Stimulated activated naive CD8-positive, alpha-beta T cell treated with anti-CD3 and anti-CD28 coated beads, Interleukin-15, amount 100 ng/mL, for 72 hours (primary cell): ENCODE measurements at regions not wholly inside any gene's neighbourhood (a gene's known extent, or its start where the extent isn't known, plus 50 kb on each side); places are given as distances from the start of the nearest gene placed in this dataset.

Experiments used
- ATAC-seq: fragments of 150-1000 bp; cut with Tn5 transposase; 2 replicates; pipeline ENCODE4 v1.10.0; 2021; ENCODE audit warnings: mild to moderate bottlenecking, moderate library complexity
- DNase-seq, 2 donors: peaks; one replicate each; pipeline ENCODE4 v3.0.0; 2021 to 2022
- H3K27ac Mint-ChIP-seq, 2 donors: one replicate each; pipeline ENCODE4 v1.8.0; 2022; ENCODE audit warnings: mild to moderate bottlenecking in 2 of 2, mixed read lengths in 2 of 2, moderate library complexity in 2 of 2
- H3K27me3 Mint-ChIP-seq: one replicate; pipeline ENCODE4 v1.8.0; 2022; ENCODE audit warnings: mixed read lengths
- H3K4me1 Mint-ChIP-seq: one replicate; pipeline ENCODE4 v1.8.0; 2022; ENCODE audit warnings: mild to moderate bottlenecking, mixed read lengths
- H3K4me3 Mint-ChIP-seq, 2 donors: one replicate each; pipeline ENCODE4 v1.8.0; 2022; ENCODE audit warnings: mild to moderate bottlenecking in 2 of 2, mixed read lengths in 2 of 2, moderate library complexity in 1 of 2
- H3K9me3 Mint-ChIP-seq, 2 donors: one replicate each; pipeline ENCODE4 v1.8.0; 2022; ENCODE audit warnings: mixed read lengths in 2 of 2

GRCh38 chr12:83841620-83842019 lies 1071.0 kb downstream of the SLC6A15 start:
- no peaks in the 10 kb centered on the region for H3K4me1 Mint-ChIP-seq
- ATAC-seq: no peak
- no peaks in the 10 kb centered on the region for H3K27me3 Mint-ChIP-seq
- no peak overlapping the region for H3K27ac Mint-ChIP-seq
- no peaks in the 10 kb centered on the region for H3K9me3 Mint-ChIP-seq
- H3K4me3 Mint-ChIP-seq: no peak overlapping the region
- DNase-seq: no peak

GRCh38 chr12:83827860-83828259 lies 1084.7 kb downstream of the SLC6A15 start:
- ATAC-seq: no peak
- no peaks in the 10 kb centered on the region for H3K27me3 Mint-ChIP-seq
- no peaks in the 10 kb centered on the region for H3K4me1 Mint-ChIP-seq
- DNase-seq: no peak
- H3K9me3 Mint-ChIP-seq: no peaks in the 10 kb centered on the region
- H3K4me3 Mint-ChIP-seq: no peak overlapping the region
- H3K27ac Mint-ChIP-seq: no peak overlapping the region

GRCh38 chr12:83827193-83827592 lies 1085.4 kb downstream of the SLC6A15 start:
- H3K4me3 Mint-ChIP-seq: no peak overlapping the region
- no peaks in the 10 kb centered on the region for H3K4me1 Mint-ChIP-seq
- no peak for DNase-seq
- no peak overlapping the region for H3K27ac Mint-ChIP-seq
- no peaks in the 10 kb centered on the region for H3K27me3 Mint-ChIP-seq
- ATAC-seq: no peak
- no peaks in the 10 kb centered on the region for H3K9me3 Mint-ChIP-seq

- H3K27ac Mint-ChIP-seq: no peak overlapping the region
Measured at GRCh38 chr12:83826112-83826511, 1086.5 kb downstream of the SLC6A15 start.

GRCh38 chr12:83823386-83824045 lies 1089.1 kb downstream of the SLC6A15 start:
- H3K27me3 Mint-ChIP-seq: no peaks in the 10 kb centered on the region
- ATAC-seq: peak; percentile 43
- DNase-seq: peak in 1 of 2 donors; percentile 23
- no peak overlapping the region for H3K4me3 Mint-ChIP-seq
- H3K4me1 Mint-ChIP-seq: no peaks in the 10 kb centered on the region
- no peaks in the 10 kb centered on the region for H3K9me3 Mint-ChIP-seq
- H3K27ac Mint-ChIP-seq: no peak overlapping the region

More at GRCh38 chr12:83826112-83826511, 1086.5 kb downstream of the SLC6A15 start:
- H3K4me1 Mint-ChIP-seq: no peaks in the 10 kb centered on the region
- H3K4me3 Mint-ChIP-seq: no peak overlapping the region
- no peaks in the 10 kb centered on the region for H3K27me3 Mint-ChIP-seq
- ATAC-seq: peak; percentile 58
- peak; percentile 13 to 20 for DNase-seq
- no peaks in the 10 kb centered on the region for H3K9me3 Mint-ChIP-seq

GRCh38 chr12:83821967-83822366 lies 1090.6 kb downstream of the SLC6A15 start:
- Mint-ChIP-seq H3K27me3 (no peaks in the 10 kb centered on the region), H3K27ac (no peak overlapping the region), H3K9me3 (no peaks in the 10 kb centered on the region), H3K4me1 (no peaks in the 10 kb centered on the region), H3K4me3 (no peak overlapping the region)
- ATAC-seq (no peak), DNase-seq (no peak)

- Mint-ChIP-seq H3K27me3 (no peaks in the 10 kb centered on the region), H3K4me1 (no peaks in the 10 kb centered on the region), H3K9me3 (no peaks in the 10 kb centered on the region), H3K27ac (no peak overlapping the region), H3K4me3 (no peak overlapping the region)
- ATAC-seq: no peak
- no peak for DNase-seq
Measured at GRCh38 chr12:83818881-83819280, 1093.7 kb downstream of the SLC6A15 start.

GRCh38 chr12:83817730-83818129 lies 1094.9 kb downstream of the SLC6A15 start:
- ATAC-seq: no peak
- no peak overlapping the region for H3K4me3 Mint-ChIP-seq
- no peak overlapping the region for H3K27ac Mint-ChIP-seq
- H3K27me3 Mint-ChIP-seq: no peaks in the 10 kb centered on the region
- DNase-seq: no peak
- no peaks in the 10 kb centered on the region for H3K4me1 Mint-ChIP-seq
- no peaks in the 10 kb centered on the region for H3K9me3 Mint-ChIP-seq

GRCh38 chr12:83808591-83808990 lies 1104.0 kb downstream of the SLC6A15 start:
- ATAC-seq (no peak), DNase-seq (no peak)
- H3K27me3 Mint-ChIP-seq: no peaks in the 10 kb centered on the region
- H3K9me3 Mint-ChIP-seq: no peaks in the 10 kb centered on the region
- H3K27ac Mint-ChIP-seq: no peak overlapping the region
- H3K4me1 Mint-ChIP-seq: no peaks in the 10 kb centered on the region
- H3K4me3 Mint-ChIP-seq: no peak overlapping the region

- Mint-ChIP-seq H3K4me1 (no peaks in the 10 kb centered on the region), H3K27me3 (no peaks in the 10 kb centered on the region), H3K27ac (no peak overlapping the region), H3K9me3 (no peaks in the 10 kb centered on the region), H3K4me3 (no peak overlapping the region)
- ATAC-seq (no peak), DNase-seq (no peak)
Measured at GRCh38 chr12:83807871-83808270, 1104.7 kb downstream of the SLC6A15 start.

- ATAC-seq (no peak), DNase-seq (no peak)
- no peaks in the 10 kb centered on the region for H3K9me3 Mint-ChIP-seq
- H3K4me1 Mint-ChIP-seq: no peaks in the 10 kb centered on the region
- no peak overlapping the region for H3K27ac Mint-ChIP-seq
- H3K27me3 Mint-ChIP-seq: no peaks in the 10 kb centered on the region
- H3K4me3 Mint-ChIP-seq: no peak overlapping the region
Measured at GRCh38 chr12:83805873-83806272, 1106.7 kb downstream of the SLC6A15 start.

- Mint-ChIP-seq H3K27ac (no peak overlapping the region), H3K4me3 (no peak overlapping the region), H3K27me3 (no peaks in the 10 kb centered on the region), H3K9me3 (no peaks in the 10 kb centered on the region), H3K4me1 (no peaks in the 10 kb centered on the region)
- ATAC-seq (no peak), DNase-seq (no peak)
Measured at GRCh38 chr12:83805156-83805772, 1107.3 kb downstream of the SLC6A15 start.

- Mint-ChIP-seq H3K4me3 (no peak overlapping the region), H3K4me1 (no peaks in the 10 kb centered on the region), H3K27me3 (no peaks in the 10 kb centered on the region), H3K9me3 (no peaks in the 10 kb centered on the region), H3K27ac (no peak overlapping the region)
- ATAC-seq (no peak), DNase-seq (no peak)
Measured at GRCh38 chr12:83801972-83802371, 1110.6 kb downstream of the SLC6A15 start.

GRCh38 chr12:83800022-83800421 lies 1112.6 kb downstream of the SLC6A15 start:
- Mint-ChIP-seq H3K4me1 (no peaks in the 10 kb centered on the region), H3K27me3 (no peaks in the 10 kb centered on the region), H3K9me3 (no peaks in the 10 kb centered on the region), H3K27ac (no peak overlapping the region), H3K4me3 (no peak overlapping the region)
- no peak for DNase-seq
- ATAC-seq: no peak

- H3K9me3 Mint-ChIP-seq: no peaks in the 10 kb centered on the region
- no peak for ATAC-seq
- H3K27me3 Mint-ChIP-seq: no peaks in the 10 kb centered on the region
Measured at GRCh38 chr12:83796531-83796930, 1109.8 kb downstream of the TMTC2 start.

GRCh38 chr12:83793616-83794015 lies 1106.9 kb downstream of the TMTC2 start:
- ATAC-seq: no peak
- no peaks in the 10 kb centered on the region for H3K9me3 Mint-ChIP-seq
- H3K4me3 Mint-ChIP-seq: no peak overlapping the region
- no peaks in the 10 kb centered on the region for H3K27me3 Mint-ChIP-seq
- no peak for DNase-seq
- no peaks in the 10 kb centered on the region for H3K4me1 Mint-ChIP-seq
- no peak overlapping the region for H3K27ac Mint-ChIP-seq

More at GRCh38 chr12:83796531-83796930, 1109.8 kb downstream of the TMTC2 start:
- Mint-ChIP-seq H3K4me3 (no peak overlapping the region), H3K27ac (no peak overlapping the region), H3K4me1 (no peaks in the 10 kb centered on the region)
- DNase-seq: no peak
